ENCODE measurements at regions not wholly inside any gene's neighbourhood (a gene's known extent, or its start where the extent isn't known, plus 50 kb on each side); places are given as distances from the start of the nearest gene placed in this dataset.
A peak's percentile ranks its signal among the peaks of the same experiment; 100 is the strongest.

DNA sequence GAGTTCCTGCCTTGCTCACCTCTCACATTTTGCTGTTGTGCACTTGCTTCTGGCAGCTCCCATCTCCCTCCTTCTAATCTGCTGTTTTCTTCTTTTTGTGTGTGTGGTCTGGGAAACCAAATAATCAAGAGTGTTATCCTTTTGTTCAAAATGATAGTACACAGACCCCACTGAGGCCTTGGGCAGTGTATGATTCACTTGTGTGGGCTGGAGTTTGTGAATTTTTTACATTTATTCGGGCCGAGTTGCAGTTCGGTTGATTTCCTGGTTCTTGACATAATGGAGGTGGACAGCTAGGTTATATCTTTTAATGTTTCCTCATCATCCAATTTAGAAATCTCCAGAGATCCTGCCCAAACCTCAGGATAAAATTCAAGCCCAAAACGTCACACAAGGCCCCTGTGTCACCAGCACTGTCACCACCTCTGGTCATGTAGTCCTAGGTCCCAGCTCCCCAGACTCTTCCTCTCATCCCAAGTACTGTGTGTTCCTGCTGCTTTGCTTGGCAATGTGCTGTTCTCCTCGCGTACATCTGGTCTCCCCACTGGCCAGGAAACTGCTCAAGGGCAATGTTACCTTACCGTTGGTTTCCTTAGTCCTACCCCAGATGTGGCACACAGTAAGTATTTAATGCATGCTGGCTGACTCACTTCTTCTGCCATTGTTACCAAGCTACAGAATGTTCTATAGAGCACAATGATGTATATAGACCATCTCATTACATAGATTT is 55.7 kb upstream of the PHACTR2 start:
- FAIRE-seq (no peak), DNase-seq (ENCODE audit: low read depth in 1 of 2, low spot score in 2 of 2) (no peak)
- Histone ChIP-seq H2AK5ac (ENCODE audit: low read depth, low read length) (peak overlapping the region; percentile 93; the same call in 1 of the 2 replicates), H3K79me1 (ENCODE audit: low read depth, low read length) (no peaks in the 10 kb centered on the region; the same call in 1 of the 2 replicates), H3K4me2 (ENCODE audit: insufficient read depth in 1 of 2, low read depth in 2 of 2, low read length in 2 of 2) (no peak overlapping the region), H3K79me2 (ENCODE audit: control insufficient read depth in 1 of 2, insufficient read depth in 2 of 2, low read length in 2 of 2) (no peaks in the 10 kb centered on the region), H4K8ac (ENCODE audit: extremely low read depth, insufficient read depth, low read length) (no peak overlapping the region), H4K5ac (ENCODE audit: insufficient read length, low read depth, low read length) (no peak overlapping the region), H2BK5ac (ENCODE audit: low read depth, low read length) (no peak overlapping the region), H3K27ac (ENCODE audit: low read depth, low read length) (no peak overlapping the region), H3K18ac (ENCODE audit: extremely low read depth, low read length) (no peak overlapping the region), H3K36me3 (ENCODE audit: control insufficient read depth in 2 of 4, insufficient read depth in 4 of 4, low read length in 3 of 4) (no peaks in the 10 kb centered on the region), H3K9me3 (ENCODE audit: insufficient read depth in 2 of 2, low read depth in 1 of 2, low read length in 1 of 2) (no peaks in the 10 kb centered on the region), H2BK15ac (ENCODE audit: low read length) (peak overlapping the region; percentile 48; the same call in 1 of the 2 replicates), H3K56ac (replicated peaks; ENCODE audit: insufficient read length, low read depth, low read length) (no peak overlapping the region), H4K20me1 (replicated peaks in 1 of 2; ENCODE audit: control insufficient read depth in 1 of 2, insufficient read depth in 2 of 2, low read length in 2 of 2) (no peaks in the 10 kb centered on the region), H3K14ac (ENCODE audit: insufficient read length) (no peak overlapping the region), H3K4me1 (replicated peaks in 1 of 4; ENCODE audit: control insufficient read depth in 3 of 4, insufficient read depth in 4 of 4, low read length in 3 of 4) (peaks cover 0 to 4% (median 0%) of the 10 kb centered on the region in 4 experiments; a peak in 1 of 7 replicates), H3K4ac (replicated peaks; ENCODE audit: insufficient read length, low read depth, low read length) (no peak overlapping the region), H3K4me3 (ENCODE audit: extremely low read depth in 1 of 4, insufficient read depth in 2 of 4, low read depth in 3 of 4, low read length in 4 of 4) (no peak overlapping the region), H2BK120ac (replicated peaks; ENCODE audit: low read depth, low read length) (no peak overlapping the region), H3K27me3 (replicated peaks in 1 of 4; ENCODE audit: control insufficient read depth in 3 of 4, extremely low read depth in 1 of 4, insufficient read depth in 3 of 4, low read length in 3 of 4) (no peaks in the 10 kb centered on the region), H4K91ac (replicated peaks; ENCODE audit: insufficient read length, low read length) (no peak overlapping the region), H2BK12ac (ENCODE audit: low read depth, low read length) (no peak overlapping the region), H3K9ac (replicated peaks in 1 of 4; ENCODE audit: extremely low read depth in 1 of 4, low read depth in 3 of 4, low read length in 3 of 4) (no peak overlapping the region), H2AFZ (ENCODE audit: low read length) (no peak overlapping the region), H3K23ac (ENCODE audit: insufficient read length) (no peak overlapping the region), H3K23me2 (ENCODE audit: low read depth, low read length) (no peaks in the 10 kb centered on the region), H2BK20ac (ENCODE audit: low read length) (no peak overlapping the region)
- CTCF ChIA-PET (ENCODE audit: partially characterized antibody), result interaction anchor here (0.5 to 2.0 kb wide), 4 partner anchors 9 to 705 kb away, joined by 3 to 6 read pairs (median 4); no protein-coding TSS in a partner anchor
- WGBS, 2 experiments (ENCODE audit: extremely low coverage in 1 of 2, insufficient coverage in 1 of 2, insufficient read length in 1 of 2, insufficient replicate concordance in 2 of 2, low coverage in 1 of 2, low lambda C conversion rate in 2 of 2, missing lambda C conversion rate in 1 of 2), result 87% methylated on average over 7 of the region's 7 CpGs; no CpG with 5 or more reads in 1 of the 2 experiments
- POLR2A ChIA-PET (ENCODE audit: partially characterized antibody), result no interaction called here
- TF ChIP-seq, protein P1, sequence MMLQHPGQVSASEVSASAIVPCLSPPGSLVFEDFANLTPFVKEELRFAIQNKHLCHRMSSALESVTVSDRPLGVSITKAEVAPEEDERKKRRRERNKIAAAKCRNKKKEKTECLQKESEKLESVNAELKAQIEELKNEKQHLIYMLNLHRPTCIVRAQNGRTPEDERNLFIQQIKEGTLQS (IDR thresholded peaks at IDR 0.05; ENCODE audit: insufficient read depth, low read depth, low read length), result no peak

All from H1 (cell line).